WTC11 (cell line): ENCODE measurements at regions not wholly inside any gene's neighbourhood (a gene's known extent, or its start where the extent isn't known, plus 50 kb on each side); places are given as distances from the start of the nearest gene placed in this dataset.

Experiments
- CREB1 ChIP-seq: sonication (generic); formaldehyde crosslinking; IDR thresholded peaks from 2 replicates; pipeline ENCODE4 v1.8.0; 2023; ENCODE audit warnings: mild to moderate bottlenecking, missing genetic modification reagents
- ETV6 ChIP-seq: sonication (generic); formaldehyde crosslinking; IDR thresholded peaks from 2 replicates; pipeline ENCODE4 v1.8.1; 2022; ENCODE audit warnings: mild to moderate bottlenecking, missing genetic modification reagents
- FOXK1 ChIP-seq: sonication (generic); formaldehyde crosslinking; IDR thresholded peaks from 2 replicates; pipeline ENCODE4 v1.8.0; 2022; ENCODE audit warnings: mild to moderate bottlenecking, moderate library complexity, missing genetic modification reagents
- FOXP1 ChIP-seq: sonication (generic); formaldehyde crosslinking; IDR thresholded peaks from 2 replicates; pipeline ENCODE4 v1.8.0; 2022; ENCODE audit warnings: missing genetic modification reagents, mild to moderate bottlenecking, moderate library complexity, borderline replicate concordance
- GABPB1 ChIP-seq: sonication (generic); formaldehyde crosslinking; IDR thresholded peaks from 2 replicates; pipeline ENCODE4 v1.8.1; 2023; ENCODE audit warnings: mild to moderate bottlenecking, missing genetic modification reagents
- MYBL2 ChIP-seq: sonication (generic); formaldehyde crosslinking; IDR thresholded peaks from 2 replicates; pipeline ENCODE4 v1.8.1; 2023; ENCODE audit warnings: mild to moderate bottlenecking, moderate library complexity, missing genetic modification reagents
- NFE2L1 ChIP-seq: sonication (generic); formaldehyde crosslinking; IDR thresholded peaks from 2 replicates; pipeline ENCODE4 v1.8.1; 2023; ENCODE audit warnings: missing genetic modification reagents
- NR2C2 ChIP-seq: sonication (generic); formaldehyde crosslinking; IDR thresholded peaks from 2 replicates; pipeline ENCODE4 v1.8.0; 2022; ENCODE audit warnings: mild to moderate bottlenecking, missing genetic modification reagents
- ZNF423 ChIP-seq: fragments of 250-450 bp; sonication (Bioruptor Pico); IDR thresholded peaks from 2 replicates; pipeline ENCODE4 v2.1.2; 2022; ENCODE audit warnings: mild to moderate bottlenecking, moderate library complexity
- TF ChIP-seq, protein P1 (sequence below): fragments of 200-600 bp; IDR thresholded peaks from 2 replicates; pipeline ENCODE4 v1.8.0; 2022; ENCODE audit warnings: antibody characterized with exemption

GRCh38 chr20:7124120-7124519 is 356.6 kb downstream of the BMP2 start:
- no peak for TF ChIP-seq MYBL2
- no peak for TF ChIP-seq FOXP1
- TF ChIP-seq, protein P1, sequence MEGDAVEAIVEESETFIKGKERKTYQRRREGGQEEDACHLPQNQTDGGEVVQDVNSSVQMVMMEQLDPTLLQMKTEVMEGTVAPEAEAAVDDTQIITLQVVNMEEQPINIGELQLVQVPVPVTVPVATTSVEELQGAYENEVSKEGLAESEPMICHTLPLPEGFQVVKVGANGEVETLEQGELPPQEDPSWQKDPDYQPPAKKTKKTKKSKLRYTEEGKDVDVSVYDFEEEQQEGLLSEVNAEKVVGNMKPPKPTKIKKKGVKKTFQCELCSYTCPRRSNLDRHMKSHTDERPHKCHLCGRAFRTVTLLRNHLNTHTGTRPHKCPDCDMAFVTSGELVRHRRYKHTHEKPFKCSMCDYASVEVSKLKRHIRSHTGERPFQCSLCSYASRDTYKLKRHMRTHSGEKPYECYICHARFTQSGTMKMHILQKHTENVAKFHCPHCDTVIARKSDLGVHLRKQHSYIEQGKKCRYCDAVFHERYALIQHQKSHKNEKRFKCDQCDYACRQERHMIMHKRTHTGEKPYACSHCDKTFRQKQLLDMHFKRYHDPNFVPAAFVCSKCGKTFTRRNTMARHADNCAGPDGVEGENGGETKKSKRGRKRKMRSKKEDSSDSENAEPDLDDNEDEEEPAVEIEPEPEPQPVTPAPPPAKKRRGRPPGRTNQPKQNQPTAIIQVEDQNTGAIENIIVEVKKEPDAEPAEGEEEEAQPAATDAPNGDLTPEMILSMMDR: no peak
- no peak for TF ChIP-seq ETV6 (CRISPR knock-in tag)
- TF ChIP-seq FOXK1 (CRISPR knock-in tag): no peak
- TF ChIP-seq GABPB1: no peak
- no peak for TF ChIP-seq ZNF423
- TF ChIP-seq NR2C2 (CRISPR knock-in tag): no peak
- no peak for TF ChIP-seq NFE2L1
- TF ChIP-seq CREB1 (CRISPR knock-in tag): no peak
